ENCODE measurements at regions not wholly inside any gene's neighbourhood (a gene's known extent, or its start where the extent isn't known, plus 50 kb on each side); places are given as distances from the start of the nearest gene placed in this dataset.
"Not testable (repeated sequence)": the region's sequence is repeated elsewhere in the genome, so short reads cannot be mapped to it uniquely, and the experiment has no call there.

DNA sequence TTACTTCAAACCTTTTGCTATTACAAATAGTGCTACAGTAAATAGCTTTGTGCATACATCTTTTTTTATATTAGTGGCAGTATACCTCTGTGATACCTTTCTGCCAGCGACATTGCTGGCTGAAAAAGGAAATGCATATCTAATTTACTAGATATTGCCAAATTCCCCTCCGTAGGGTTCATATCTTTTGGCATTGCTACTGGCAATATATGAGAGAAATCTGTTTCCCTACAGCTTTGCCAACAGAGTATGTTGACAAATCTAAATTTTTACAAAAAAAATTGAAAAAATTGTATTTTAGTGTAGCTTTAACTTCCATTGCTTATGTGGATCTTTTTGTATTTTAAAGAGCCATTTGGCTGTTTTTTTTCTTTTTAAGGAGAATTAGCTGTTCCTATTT, 426.7 kb downstream of the TRIB2 start:
- no peak for FAIRE-seq
- no peak for DNase-seq (ENCODE audit: insufficient read length, low spot score)

DNA sequence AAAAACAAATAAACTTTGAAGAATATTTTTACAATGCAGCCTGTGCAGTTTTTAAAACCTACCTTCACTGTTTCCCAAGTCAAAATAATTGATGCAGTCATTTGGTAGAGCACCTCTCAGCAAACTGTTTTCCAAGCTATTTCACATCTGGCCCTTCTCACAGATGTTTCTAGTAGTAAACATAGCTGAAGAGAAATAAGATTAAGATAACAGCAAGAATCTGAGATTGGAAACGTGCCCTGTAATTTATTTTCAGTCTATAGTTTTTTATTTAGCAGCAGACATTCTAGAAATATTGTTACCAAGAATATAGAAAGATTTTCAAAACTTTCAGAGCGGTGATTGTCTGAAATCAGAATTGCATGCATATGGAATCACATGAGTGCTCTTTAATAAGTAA, 440.2 kb downstream of the TRIB2 start:
- FAIRE-seq (no peak), DNase-seq (ENCODE audit: insufficient read length, low spot score) (no peak)

DNA sequence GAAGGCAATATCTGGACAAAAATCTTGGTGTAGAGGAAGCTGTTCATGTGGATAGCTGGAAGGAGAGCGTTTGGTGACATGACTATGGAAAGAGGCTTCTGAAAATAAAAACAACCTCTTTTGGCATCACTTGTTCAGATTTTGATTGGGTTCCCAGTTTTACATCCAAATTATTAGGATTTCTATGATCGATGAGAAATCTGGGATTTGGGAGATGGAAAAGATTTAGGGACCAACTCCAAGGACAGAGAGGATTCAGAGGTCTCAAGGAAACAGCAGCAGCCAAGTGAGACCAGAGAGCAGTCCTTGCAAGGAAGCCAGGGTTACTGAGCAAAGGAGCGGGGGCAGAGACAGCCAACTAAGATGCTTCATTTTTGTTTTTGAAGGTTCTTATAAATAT, 441.7 kb downstream of the TRIB2 start:
- FAIRE-seq (no peak), DNase-seq (ENCODE audit: insufficient read length, low spot score) (no peak)

DNA sequence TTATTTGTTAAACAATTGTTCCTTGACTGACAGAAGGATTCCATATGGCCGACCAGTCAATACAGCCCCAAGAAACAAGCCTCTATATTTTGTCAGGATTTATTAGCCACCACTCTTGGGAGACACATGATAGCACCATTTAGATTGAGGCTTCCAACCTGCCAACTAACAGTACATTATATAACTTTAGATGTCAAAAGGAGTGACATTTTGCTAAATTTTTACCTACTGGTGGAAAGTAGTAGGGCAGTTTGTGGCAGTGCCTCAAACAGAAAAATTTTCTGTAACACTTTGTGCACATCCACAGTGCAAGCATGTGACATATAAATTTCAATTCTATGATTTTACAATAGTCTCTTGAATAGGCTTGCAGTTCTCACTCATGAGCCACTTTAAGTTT, 464.0 kb downstream of the TRIB2 start:
- FAIRE-seq: no peak

DNA sequence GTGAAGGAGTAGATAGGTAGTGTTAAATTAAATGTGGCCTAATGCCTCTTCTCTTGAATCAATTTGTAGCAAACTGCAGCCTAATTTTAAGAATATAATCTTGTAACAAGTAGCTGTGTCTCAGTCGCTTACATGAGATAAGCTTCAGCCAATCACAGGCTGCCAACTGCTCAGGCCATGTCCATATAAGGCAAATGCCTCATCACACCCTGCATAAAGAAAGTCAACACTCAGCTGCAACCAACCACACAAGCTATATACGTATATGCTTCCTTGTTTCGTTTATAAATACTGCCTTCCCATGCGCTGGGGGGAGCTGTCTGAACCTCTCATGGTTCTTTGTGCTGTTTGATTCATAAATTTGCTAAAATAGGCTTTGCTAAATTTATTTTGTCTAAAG, 476.3 kb downstream of the TRIB2 start:
- FAIRE-seq: no peak
- no peak for DNase-seq (ENCODE audit: insufficient read length, low spot score)

More for the DNA sequence above, 464.0 kb downstream of the TRIB2 start:
- no peak for DNase-seq (ENCODE audit: insufficient read length, low spot score)

DNA sequence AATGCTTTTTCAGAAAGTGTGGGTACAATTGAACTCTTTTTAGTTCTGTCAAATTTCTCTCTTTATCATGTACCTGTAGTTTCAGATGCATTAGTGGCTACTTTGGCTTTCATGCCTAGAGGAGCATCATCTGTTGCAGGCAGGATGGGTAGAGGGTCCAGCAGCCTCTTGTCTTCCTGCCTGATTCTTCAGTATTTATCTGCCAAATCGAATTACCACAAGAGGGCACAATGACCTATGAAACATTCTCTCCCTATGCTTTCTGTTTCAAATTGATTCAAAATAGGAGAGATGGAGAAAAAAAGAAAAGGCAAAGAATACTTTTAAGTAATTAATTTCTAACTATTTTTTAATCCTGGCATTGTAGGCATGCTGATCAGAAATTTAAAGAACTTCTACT, 477.2 kb downstream of the TRIB2 start:
- DNase-seq (ENCODE audit: insufficient read length, low spot score) (peak; percentile 8), FAIRE-seq (no peak)

DNA sequence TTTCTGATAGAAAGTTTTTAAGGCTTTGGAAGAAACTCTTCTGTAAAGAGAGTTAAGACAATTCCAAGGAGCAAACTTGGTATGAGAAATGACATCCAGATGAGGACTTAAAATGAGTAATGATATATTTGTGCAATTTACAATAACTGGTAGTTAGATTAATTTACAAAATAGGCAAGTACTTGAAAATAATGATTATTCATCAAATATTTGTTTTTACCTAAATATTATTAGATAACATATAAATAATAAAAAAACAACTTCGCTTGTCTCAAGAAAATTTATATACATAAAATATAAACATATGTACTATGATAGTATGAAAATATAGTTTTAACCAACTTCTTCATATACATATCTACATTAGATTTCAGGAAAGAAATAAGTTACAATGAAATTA, 478.5 kb downstream of the TRIB2 start:
- FAIRE-seq (no peak), DNase-seq (ENCODE audit: insufficient read length, low spot score) (no peak)

DNA sequence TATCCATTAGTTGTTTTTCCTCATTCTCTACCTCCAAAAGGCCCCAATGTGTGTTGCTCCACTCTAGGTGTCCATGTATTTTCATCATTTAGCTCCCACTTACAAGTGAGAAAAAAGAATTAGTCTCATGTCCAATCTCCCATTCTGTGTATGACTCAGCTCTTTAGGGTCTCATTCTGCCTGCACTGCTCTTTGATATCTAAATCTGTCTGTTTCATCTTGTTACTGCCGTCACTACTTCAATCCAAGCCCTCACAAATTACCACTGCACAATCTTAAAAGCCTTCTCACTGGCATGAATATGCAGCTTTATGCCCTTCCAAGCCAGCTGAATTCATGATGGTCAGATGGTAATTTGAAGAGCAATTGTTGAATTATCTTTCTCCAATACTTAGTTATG, 480.5 kb downstream of the TRIB2 start:
- DNase-seq (ENCODE audit: insufficient read length, low spot score) (no peak), FAIRE-seq (no peak)

DNA sequence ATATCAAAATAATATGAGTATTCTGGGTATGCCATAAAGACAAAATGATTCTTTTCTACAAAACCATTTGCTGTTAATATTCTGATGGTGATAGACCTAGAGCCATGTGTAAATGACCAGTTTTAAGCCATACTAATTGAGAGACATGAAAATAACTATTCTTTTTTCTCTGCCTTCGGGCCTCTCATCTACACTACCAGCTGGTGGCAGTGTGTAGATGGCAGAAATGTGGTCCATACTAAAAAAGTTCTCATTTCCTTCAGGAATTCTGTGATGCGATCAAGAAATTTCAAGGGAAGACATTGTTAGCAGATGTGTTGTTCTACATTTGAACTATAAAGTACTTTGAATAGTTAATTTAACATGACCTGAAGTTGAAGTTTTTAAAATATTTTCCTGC, 485.2 kb downstream of the TRIB2 start:
- DNase-seq (ENCODE audit: insufficient read length, low spot score) (no peak), FAIRE-seq (no peak)

DNA sequence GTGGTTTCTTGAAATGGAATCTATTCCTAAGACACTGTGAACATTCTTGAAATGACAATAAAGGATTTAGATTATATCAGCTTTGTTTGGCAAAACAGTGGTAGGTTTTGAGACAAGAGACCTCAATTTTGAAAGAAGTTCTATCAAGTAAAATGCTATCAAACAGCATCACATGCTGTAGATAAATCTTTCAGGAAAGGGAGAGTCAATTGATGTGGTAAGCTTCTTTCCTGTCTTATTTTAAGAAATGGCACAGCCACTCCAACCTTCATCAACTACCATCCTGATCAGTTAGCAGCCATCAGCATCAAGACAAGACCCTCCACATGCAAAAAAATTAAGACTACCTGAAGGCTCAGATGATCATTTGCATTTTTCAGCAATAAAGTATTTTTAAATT, 495.4 kb downstream of the TRIB2 start:
- DNase-seq (ENCODE audit: insufficient read length, low spot score) (no peak), FAIRE-seq (no peak)

DNA sequence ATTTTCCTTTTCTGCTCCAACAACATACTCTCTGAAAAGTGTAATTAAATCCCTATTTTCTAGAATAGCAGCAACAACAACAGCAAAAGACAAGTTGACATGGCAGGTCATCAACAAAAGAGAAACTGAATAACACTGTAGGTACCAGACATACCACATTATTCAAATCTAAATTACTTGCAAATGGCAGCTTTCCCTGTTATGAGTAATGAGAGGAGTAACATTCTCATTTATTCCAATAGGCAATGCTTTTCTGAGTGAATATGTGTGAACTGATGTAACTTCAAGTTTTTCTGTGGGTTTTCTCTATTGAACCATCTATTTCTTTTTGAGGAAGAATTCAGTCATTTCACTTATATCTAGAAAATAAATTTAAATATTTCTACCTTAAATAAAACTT, 501.5 kb downstream of the TRIB2 start:
- DNase-seq (ENCODE audit: insufficient read length, low spot score): no peak
- no peak for FAIRE-seq

DNA sequence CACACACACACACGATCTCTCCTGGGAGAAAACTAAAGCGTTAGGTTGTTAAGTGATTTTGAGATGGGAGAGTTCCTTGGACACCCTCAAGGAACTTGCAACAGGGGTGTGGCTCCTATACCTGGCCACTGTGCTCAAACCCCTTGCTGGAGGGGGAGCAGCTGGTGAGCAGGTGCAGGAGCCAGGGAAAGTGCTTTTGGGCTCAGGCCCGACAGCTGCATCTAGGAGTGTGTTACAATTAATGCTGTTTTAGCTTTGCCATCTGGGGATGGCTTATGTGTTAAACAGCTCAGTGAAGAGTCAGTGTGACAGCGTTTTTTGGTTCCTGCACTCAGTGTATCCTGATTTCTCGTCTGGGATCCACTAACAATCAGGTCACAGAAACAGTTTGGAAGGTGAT, 510.8 kb downstream of the TRIB2 start:
- no peak for FAIRE-seq
- DNase-seq (ENCODE audit: insufficient read length, low spot score): no peak

DNA sequence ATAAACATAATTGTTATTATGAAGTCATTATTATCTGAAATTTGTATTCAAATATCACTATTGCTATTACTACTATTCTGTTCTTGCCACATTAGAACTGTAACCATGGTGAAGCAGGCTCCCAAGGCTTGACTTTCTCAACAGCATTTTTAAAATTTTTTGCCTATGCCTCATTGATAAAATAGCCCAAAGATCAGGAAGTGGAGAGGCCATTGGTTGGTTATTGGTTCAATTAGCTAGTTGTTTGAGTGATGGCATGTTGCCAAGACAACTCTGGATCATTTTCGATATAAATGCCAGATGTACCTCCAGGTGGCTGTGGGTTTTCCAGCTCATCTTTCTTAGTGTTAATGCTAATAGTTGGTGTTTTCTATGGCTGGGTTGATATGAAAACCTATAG, 513.5 kb downstream of the TRIB2 start:
- peak; percentile 0 for DNase-seq (ENCODE audit: insufficient read length, low spot score)
- no peak for FAIRE-seq

DNA sequence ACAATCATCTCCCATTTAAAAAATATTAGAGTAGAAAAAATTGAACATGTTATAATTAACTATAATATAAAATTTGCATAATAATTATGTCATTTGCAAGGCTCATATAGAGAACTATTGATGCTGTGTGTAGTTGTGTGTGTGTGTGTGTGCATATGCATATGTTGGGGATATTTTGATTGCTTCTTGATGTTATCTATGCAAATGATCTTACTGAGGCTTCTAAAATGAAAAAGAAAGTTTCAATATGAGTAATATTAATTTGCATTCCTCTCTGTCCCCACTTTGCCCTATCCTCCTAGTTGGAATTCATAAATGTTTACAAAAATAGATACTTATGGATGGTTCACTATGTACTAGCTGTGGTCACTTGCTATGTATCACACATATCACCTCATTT, 523.3 kb downstream of the TRIB2 start:
- DNase-seq (ENCODE audit: insufficient read length, low spot score) (no peak), FAIRE-seq (no peak)

DNA sequence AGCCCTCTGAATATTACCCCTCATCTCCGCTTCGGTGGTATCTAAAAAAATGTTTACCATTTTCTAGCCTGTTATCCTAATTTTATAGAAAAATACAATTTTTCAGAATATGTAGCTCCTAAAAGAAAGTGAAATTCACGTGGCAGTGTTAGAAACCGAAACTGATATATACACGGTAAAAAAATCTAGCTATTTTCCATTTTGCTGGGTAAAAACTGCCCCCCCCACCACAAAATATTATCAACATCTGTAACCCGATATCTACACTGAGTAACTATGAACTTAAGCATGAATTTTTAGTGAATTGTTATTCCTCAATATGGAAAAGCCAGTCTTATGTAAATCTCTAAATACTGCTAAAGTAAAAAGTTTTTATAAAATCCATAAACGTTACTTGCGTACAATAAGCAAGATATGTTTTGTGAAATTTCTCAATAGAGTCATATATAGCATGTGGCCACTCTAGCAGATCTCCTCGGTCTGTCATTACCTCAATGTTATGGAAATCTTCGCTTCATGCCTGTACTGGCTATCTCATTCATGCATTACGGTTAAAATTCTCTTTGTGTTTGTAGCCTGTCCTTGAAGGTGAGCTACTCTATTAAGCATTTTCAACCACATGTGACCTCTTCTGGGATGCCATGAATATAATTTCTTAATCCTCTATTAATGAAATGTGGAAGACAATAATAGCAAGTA, 524.2 kb downstream of the TRIB2 start:
- FAIRE-seq (no peak), DNase-seq (ENCODE audit: insufficient read length, low spot score) (no peak)

DNA sequence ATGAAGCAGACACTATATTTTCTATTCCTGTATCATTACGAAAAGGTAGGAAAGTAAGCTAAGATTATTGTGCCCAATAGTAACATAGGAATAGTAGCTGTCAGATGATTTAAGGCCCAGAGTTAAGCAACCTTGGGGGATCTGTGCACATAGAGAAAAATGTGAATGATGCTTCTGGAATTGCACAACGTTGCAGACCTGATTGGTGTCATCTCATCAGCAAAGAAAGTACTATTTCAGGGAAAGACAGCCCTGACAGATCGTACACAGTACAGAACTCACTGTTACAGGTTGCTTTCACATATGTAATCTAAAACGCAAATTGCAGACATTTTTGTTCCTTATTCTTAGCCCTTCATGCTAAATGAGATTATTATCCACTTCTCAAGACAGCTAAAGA, 535.9 kb downstream of the TRIB2 start:
- FAIRE-seq (no peak), DNase-seq (ENCODE audit: insufficient read length, low spot score) (no peak)

DNA sequence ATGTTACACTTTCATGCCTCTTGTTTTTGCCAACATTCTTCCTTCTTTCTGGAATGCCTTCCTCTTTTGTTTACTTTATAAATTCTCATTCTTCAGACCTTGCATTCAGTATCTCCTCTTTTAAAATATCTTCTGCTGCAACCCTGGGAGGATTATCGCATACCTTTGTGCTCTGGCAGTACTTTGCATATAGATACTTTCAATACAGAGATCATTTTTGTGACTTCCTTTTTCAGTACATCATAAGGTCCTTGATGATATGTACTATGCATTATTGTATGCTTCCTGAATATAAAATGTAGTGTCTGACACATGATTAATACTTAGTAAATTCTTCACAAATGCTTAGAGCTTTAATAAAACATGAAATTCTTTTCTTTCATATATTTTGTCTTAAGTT, 538.7 kb downstream of the TRIB2 start:
- DNase-seq (ENCODE audit: insufficient read length, low spot score) (no peak), FAIRE-seq (no peak)

DNA sequence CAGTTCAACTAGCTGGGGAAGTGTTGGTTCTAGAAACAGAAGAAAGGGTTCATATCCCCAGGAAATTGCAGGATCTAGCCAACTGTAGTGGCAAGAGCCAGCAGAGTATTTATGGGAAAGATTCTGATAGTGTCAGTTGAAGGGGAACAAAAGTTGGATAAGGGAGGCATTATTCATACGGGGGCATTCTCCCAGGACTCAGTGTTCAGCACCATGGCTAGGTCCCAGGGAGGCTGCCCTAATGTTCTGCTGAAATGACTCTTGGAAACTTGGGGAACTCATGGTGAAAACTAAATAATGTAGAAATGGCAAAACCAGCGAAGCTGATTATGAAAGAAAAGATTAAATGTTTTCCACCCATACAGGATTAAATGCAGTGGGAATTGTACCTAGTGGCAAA, 543.7 kb downstream of the TRIB2 start:
- FAIRE-seq (no peak), DNase-seq (ENCODE audit: insufficient read length, low spot score) (no peak)

DNA sequence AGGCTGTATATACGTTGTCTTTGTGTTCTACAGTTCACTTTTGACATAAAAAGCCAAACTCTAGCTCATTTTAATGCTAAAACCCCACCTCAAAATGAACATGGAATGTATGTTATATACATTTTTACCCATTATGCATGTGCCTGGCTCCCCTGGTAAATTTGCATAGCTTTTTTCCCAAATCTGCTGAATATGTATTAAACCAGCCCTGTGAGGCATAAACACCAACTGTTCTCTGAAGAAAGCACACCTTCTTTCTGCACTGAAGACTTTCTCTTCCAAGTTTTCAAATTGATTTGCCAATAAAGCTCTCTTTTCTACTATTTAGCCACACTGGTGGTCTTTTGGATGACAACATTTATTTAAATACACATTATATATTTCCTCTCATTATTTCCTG, 549.4 kb downstream of the TRIB2 start:
- DNase-seq (ENCODE audit: insufficient read length, low spot score) (no peak), FAIRE-seq (no peak)

DNA sequence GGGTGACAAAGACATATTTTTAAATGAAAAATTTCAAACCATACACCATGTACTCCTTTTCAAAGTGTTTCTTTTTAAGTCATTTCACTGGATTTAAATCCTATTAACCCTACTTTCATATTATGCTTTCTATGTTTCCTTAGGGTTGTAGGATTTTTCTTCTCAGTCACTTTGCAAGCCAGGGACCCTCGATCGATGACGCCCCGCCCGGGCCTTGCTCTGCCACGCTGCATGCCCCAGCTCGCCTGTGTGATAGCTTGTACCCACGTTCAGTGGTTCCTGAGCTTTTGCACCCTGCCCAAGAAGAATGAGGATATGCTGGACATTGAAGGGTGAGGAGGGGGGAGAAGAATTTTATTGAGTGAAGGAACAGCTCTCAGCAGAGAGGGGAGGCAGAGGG, 568.0 kb downstream of the TRIB2 start:
- DNase-seq (ENCODE audit: insufficient read length, low spot score) (no peak), FAIRE-seq (no peak)

DNA sequence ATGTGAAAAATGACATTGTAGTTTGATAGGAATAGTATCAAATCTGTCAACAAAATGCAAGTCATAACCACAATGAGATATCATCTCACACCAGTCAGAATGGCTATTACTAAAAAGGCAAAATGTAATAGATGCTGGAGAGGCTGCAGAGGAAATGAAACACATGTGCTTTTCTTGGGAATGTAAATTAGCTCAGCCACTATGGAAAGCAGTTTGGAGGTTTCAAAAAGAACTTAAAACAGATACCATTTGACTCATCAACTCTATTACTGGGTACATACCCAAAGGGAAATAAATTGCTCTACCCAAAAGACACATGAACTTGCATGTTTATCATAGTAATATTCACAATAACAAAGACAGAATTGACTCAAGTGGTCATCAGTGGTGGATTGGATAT, 572.6 kb downstream of the TRIB2 start:
- no peak for FAIRE-seq
- DNase-seq (ENCODE audit: insufficient read length, low spot score): no peak

DNA sequence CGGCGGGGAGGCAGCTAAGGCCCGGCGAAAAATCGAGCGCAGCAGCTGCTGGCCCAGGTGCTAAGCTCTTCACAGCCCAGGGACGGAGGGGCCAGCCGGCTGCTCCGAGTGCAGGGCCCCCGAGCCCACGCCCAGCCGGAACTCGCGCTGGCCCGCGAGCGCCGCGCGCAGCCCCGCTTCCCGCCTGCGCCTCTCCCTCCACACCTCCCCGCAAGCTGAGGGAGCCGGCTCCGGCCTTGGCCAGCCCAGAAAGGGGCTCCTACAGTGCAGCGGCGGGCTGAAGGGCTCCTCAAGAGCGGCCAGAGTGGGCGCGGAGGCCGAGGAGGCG, 591.7 kb downstream of the TRIB2 start:
- DNase-seq (ENCODE audit: insufficient read length, low spot score); FAIRE-seq: not testable (repeated sequence)

DNA sequence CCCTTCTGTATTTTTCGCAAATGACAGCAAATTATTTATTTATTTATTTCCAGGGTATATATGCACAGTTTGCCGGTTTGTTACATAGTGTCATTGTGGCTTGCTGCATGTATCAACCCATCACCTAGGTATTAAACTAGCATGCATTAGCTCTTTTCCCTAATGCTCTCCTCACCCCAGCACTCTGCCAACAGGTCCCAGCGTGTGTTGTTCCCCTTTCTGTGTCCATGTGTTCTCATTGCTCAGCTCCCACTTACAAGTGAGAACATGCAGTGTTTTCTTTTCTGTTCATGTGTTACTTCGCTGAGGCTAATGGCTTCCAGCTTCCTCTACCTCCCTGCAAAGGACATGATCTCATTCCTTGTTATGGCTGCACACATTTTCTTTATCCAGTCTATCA, 592.3 kb downstream of the TRIB2 start:
- DNase-seq (ENCODE audit: insufficient read length, low spot score) (no peak), FAIRE-seq (no peak)

All from HTR-8/SVneo (cell line).